Spinal cord (tissue), 1 donor: ENCODE measurements at regions not wholly inside any gene's neighbourhood (a gene's known extent, or its start where the extent isn't known, plus 50 kb on each side); places are given as distances from the start of the nearest gene placed in this dataset. TPM values are rescaled to one million over a fixed set of nuclear protein-coding genes. Genes with fewer than 3 reads are reported as not detected.

ENCODE experiments used
- small RNA-seq: library from RNA; depleted of rRNA; stranded (forward); fragments of <200 nt; gene quantifications from one replicate; pipeline ENCODE3, GENCODE V24; 2014; ENCODE audit warnings: low replicate concordance

Small RNA genes in the stretch of these regions (small RNA-seq; reads per million reads assigned to genes)
- gene RN7SKP31 (not detected), gene RNU6-985P (not detected)
